ENCODE measurements at regions not wholly inside any gene's neighbourhood (a gene's known extent, or its start where the extent isn't known, plus 50 kb on each side); places are given as distances from the start of the nearest gene placed in this dataset.

DNA sequence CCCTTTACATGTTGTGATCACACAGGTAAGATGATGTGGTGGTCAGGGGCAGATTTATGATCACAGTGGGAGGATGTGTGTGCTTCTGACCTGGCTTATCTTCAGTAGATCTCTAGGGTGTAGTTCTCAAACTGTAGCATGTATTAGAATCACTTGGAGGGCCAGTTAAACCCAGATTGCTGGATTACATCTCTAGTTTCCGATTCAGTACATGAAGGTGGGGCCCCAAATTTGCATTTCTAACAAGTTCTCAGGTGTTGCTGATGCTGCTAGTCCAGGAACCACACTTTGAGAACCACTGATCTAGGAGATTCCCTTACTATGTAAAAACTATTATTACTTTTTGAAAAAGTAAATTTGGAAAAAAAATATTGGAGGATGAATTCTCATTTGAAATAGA, 199.3 kb upstream of the GOLIM4 start:
- Histone ChIP-seq H2AFZ (ENCODE audit: low read depth, low read length, severe bottlenecking) (no peak overlapping the region), H3K9me3 (ENCODE audit: insufficient read depth, low read length) (no peaks in the 10 kb centered on the region), H3K4me3 (ENCODE audit: insufficient read depth, low read length, poor library complexity, severe bottlenecking) (no peak overlapping the region), H3K36me3 (ENCODE audit: low read length) (no peaks in the 10 kb centered on the region), H3K9ac (ENCODE audit: low read length) (no peak overlapping the region), H3F3A (ENCODE audit: insufficient read depth) (no peaks in the 10 kb centered on the region), H3K4me2 (ENCODE audit: low read depth, low read length, poor library complexity, severe bottlenecking) (no peak overlapping the region), H3K27ac (ENCODE audit: low read depth, low read length) (no peak overlapping the region), H3K9me2 (replicated peaks; ENCODE audit: insufficient read depth, low read length) (no peaks in the 10 kb centered on the region), H3K27me3 (ENCODE audit: low read length) (no peaks in the 10 kb centered on the region), H3K79me2 (ENCODE audit: insufficient read depth, low read length) (no peaks in the 10 kb centered on the region), H4K20me1 (ENCODE audit: low read depth, low read length) (no peaks in the 10 kb centered on the region)
- TF ChIP-seq EZH2phosphoT487 (conservative IDR thresholded peaks at IDR 0.05; ENCODE audit: low read length): no peak
- TF ChIP-seq, protein P1, sequence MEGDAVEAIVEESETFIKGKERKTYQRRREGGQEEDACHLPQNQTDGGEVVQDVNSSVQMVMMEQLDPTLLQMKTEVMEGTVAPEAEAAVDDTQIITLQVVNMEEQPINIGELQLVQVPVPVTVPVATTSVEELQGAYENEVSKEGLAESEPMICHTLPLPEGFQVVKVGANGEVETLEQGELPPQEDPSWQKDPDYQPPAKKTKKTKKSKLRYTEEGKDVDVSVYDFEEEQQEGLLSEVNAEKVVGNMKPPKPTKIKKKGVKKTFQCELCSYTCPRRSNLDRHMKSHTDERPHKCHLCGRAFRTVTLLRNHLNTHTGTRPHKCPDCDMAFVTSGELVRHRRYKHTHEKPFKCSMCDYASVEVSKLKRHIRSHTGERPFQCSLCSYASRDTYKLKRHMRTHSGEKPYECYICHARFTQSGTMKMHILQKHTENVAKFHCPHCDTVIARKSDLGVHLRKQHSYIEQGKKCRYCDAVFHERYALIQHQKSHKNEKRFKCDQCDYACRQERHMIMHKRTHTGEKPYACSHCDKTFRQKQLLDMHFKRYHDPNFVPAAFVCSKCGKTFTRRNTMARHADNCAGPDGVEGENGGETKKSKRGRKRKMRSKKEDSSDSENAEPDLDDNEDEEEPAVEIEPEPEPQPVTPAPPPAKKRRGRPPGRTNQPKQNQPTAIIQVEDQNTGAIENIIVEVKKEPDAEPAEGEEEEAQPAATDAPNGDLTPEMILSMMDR (IDR thresholded peaks at IDR 0.05; ENCODE audit: insufficient read depth, low read length, poor library complexity, severe bottlenecking): no peak

DNA sequence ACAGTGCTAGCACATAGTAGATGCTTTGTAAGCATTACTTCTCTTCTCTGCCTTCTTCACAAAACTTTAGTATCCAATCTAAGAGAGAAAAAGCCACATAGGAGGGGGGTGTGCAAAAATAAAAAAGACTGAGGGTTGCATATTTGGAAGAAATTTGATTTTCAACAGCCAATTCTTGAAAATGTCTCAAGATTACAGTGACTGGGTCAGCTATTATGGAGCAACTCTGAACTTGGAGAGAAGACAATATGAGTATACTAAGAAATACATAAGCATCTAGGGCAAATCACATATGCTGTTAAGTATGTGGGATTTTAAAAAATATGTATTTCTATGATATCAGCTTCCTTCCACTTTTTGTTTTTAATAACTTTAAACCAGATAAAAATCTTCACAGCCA, 196.6 kb upstream of the GOLIM4 start:
- no peak overlapping the region for H3K9ac ChIP-seq (ENCODE audit: low read length)
- no peak overlapping the region for H3K4me3 ChIP-seq (ENCODE audit: insufficient read depth, low read length, poor library complexity, severe bottlenecking)
- H3K27me3 ChIP-seq (ENCODE audit: low read length): no peaks in the 10 kb centered on the region
- H3K9me3 ChIP-seq (ENCODE audit: insufficient read depth, low read length): no peaks in the 10 kb centered on the region
- no peak overlapping the region for H3K4me2 ChIP-seq (ENCODE audit: low read depth, low read length, poor library complexity, severe bottlenecking)
- no peak overlapping the region for H3K27ac ChIP-seq (ENCODE audit: low read depth, low read length)
- no peaks in the 10 kb centered on the region for H3K36me3 ChIP-seq (ENCODE audit: low read length)
- TF ChIP-seq, protein P1 (IDR thresholded peaks at IDR 0.05; ENCODE audit: insufficient read depth, low read length, poor library complexity, severe bottlenecking): no peak
- no peak for TF ChIP-seq EZH2phosphoT487 (conservative IDR thresholded peaks at IDR 0.05; ENCODE audit: low read length)
- no peaks in the 10 kb centered on the region for H3K9me2 ChIP-seq (replicated peaks; ENCODE audit: insufficient read depth, low read length)
- H4K20me1 ChIP-seq (ENCODE audit: low read depth, low read length): no peaks in the 10 kb centered on the region
- no peaks in the 10 kb centered on the region for H3K79me2 ChIP-seq (ENCODE audit: insufficient read depth, low read length)
- no peaks in the 10 kb centered on the region for H3F3A ChIP-seq (ENCODE audit: insufficient read depth)
- no peak overlapping the region for H2AFZ ChIP-seq (ENCODE audit: low read depth, low read length, severe bottlenecking)

- Histone ChIP-seq H3K4me2 (ENCODE audit: low read depth, low read length, poor library complexity, severe bottlenecking) (no peak overlapping the region), H2AFZ (ENCODE audit: low read depth, low read length, severe bottlenecking) (no peak overlapping the region), H4K20me1 (ENCODE audit: low read depth, low read length) (no peaks in the 10 kb centered on the region), H3K27ac (ENCODE audit: low read depth, low read length) (no peak overlapping the region), H3F3A (ENCODE audit: insufficient read depth) (no peaks in the 10 kb centered on the region), H3K79me2 (ENCODE audit: insufficient read depth, low read length) (no peaks in the 10 kb centered on the region), H3K9me3 (ENCODE audit: insufficient read depth, low read length) (no peaks in the 10 kb centered on the region), H3K36me3 (ENCODE audit: low read length) (no peaks in the 10 kb centered on the region), H3K27me3 (ENCODE audit: low read length) (no peaks in the 10 kb centered on the region), H3K9me2 (replicated peaks; ENCODE audit: insufficient read depth, low read length) (no peaks in the 10 kb centered on the region), H3K4me3 (ENCODE audit: insufficient read depth, low read length, poor library complexity, severe bottlenecking) (no peak overlapping the region), H3K9ac (ENCODE audit: low read length) (no peak overlapping the region)
- no peak for TF ChIP-seq EZH2phosphoT487 (conservative IDR thresholded peaks at IDR 0.05; ENCODE audit: low read length)
- TF ChIP-seq, protein P1 (IDR thresholded peaks at IDR 0.05; ENCODE audit: insufficient read depth, low read length, poor library complexity, severe bottlenecking): no peak
Observed at GRCh38 chr3:168289471-168290008, 193.8 kb upstream of the GOLIM4 start.
